GM21360 (cell line): ENCODE measurements at regions not wholly inside any gene's neighbourhood (a gene's known extent, or its start where the extent isn't known, plus 50 kb on each side); places are given as distances from the start of the nearest gene placed in this dataset.
"Not testable (repeated sequence)": the region's sequence is repeated elsewhere in the genome, so short reads cannot be mapped to it uniquely, and the experiment has no call there.

Experiments used
- ATAC-seq: cut with Tn5 transposase; IDR thresholded peaks from one replicate; pipeline ENCODE4 v1.9.1; 2021; ENCODE audit warnings: mild to moderate bottlenecking, moderate library complexity; ENCODE audit not compliant: unreplicated experiment

DNA sequence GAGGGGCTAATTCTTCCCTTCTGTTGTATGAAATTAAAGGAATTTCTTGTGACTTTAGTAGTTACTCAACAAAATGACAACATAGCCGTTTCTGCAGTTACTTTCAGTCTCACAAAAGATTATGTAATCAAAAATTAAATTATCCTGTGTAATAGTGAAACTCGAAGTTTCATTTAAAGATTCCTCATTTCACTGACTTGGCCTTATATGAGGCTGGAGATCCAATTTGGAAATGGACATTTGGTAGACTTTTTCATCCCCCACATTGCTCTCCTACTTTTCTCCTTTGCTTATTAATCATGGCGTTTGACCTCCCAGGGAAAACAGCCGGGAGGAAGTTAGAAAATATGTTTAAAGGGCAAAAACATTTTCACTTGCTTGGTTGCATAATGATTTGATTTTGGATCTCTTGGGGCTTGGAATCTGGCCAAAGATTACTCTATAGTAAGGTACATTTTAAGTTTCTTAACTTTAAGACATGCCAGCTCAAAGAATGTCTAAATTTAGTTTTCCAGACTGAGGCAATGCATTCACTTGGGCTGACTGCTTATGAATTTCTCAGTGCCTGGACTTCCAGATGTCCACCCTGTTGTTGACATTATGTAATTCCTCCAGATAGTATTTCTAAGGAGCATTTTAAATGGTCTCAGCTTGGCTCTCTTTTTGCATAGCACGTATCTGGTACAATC, 1364.9 kb upstream of the MIR17HG start:
- no peak for ATAC-seq

DNA sequence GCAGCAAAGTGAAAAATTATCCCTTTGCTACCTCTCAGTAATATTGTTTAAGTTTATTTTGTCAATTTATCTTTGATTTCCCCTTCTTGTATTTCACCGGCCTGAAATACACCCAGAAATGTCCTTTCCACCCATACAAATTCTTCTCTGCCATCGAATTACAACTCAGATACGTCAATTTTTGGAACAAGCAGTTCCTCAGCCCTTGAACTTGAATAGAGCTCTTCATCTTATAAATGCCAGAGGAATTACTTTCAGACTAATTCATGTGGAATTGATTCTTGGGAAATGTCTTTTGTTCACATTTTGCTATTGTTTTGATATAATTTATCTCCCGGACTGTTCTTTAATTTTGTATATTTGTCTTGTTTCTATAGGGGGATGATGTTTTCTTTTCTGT, 1359.3 kb upstream of the MIR17HG start:
- ATAC-seq: no peak

DNA sequence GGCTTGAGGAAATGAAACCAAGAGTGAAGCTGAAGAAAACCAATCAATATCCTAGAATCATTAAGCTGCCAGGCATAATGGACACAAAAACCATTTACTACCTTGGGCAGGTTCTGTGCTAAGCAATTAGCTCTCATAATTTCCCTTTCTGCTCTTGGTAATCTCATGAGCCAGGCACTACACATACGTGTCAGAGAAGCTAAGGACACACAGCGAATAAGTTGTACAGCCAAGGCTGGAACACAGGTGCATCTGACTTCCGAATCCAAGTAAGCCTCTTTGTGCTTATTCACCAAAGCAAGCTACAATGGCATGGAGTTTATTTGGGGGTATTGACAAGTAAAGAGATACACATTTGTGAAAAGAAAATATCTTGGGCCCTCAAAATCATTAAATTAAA, 1343.9 kb upstream of the MIR17HG start:
- ATAC-seq: no peak

- no peak for ATAC-seq
Observed at GRCh38 chr13:90008707-90009149, 1338.8 kb upstream of the MIR17HG start.

DNA sequence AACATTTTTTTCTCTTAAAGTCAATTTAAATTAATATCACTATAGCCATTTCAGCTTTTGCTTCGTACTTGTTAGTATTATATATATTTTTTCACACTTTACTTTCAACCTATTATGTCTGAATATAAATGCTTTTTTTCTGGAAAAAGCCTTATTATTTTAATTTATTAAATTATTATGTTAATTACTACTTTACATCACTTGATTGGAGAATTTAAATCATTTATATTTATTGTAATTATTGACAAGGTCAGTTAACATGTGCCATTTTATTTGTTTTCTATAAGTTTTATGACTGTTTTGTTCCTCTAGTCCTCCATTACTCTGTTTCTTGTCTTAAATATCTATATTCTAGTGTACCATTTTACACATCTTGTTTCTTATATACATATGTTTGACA, 1333.4 kb upstream of the MIR17HG start:
- ATAC-seq: no peak

DNA sequence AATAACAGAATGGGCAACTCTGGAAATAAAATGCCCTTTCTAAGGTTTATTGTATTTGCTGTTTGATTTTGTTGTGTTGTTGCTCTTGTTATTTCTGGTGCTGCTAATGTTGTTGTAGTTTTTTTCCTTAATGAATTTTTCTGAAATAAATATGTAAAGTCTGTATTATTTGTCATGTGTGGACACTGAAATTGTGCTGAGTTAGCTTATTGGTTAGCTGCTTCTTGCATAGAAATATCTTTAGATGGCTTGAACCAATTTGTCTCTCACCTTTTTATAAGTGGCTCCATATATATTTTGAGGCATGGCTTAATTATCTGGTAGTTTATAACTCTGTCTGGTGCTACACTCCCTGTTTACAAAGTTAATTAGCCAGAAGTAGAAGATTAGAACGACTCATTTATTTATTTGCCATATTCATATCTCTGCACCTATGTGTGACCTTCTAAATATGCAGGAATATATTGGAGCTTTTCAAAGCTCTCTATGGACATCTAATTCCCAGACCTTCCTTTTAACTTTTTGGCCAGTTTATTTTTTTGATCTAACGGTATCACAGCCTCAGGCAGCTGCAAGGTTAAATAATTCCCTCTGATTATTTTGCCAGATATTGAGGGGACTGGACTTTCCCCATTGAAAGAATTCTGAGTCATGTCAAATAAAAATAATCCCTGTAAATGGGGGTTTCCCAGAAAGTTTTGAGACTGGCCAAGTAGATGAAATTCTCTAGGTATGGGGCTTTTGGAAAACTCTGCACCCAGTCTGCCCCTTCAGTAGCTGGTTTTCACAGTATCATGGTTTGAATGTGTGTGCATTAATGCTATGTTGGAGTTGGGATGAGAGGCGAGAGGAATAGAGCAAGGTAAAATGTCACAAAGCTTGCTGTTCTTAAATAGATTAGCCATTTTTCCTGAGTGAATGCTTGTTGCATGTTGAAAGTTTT, 1331.7 kb upstream of the MIR17HG start:
- no peak for ATAC-seq

DNA sequence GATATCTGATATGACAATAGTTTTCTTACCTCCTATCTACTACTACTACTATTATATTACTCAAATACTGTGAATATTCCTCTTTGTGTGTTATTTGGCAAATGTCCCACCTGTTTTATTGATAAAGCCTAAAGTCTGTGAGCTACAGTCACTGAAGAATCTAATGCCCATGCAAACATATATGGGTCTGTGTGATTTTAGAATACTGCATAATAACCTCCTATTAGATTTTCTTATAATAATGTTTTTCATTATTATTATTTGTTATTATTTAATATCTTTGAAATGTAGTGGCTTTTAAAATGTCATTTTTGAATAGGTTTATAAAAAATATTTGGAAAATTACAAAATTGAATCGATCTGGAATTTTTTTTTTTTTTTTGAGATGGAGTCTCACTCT, 1330.8 kb upstream of the MIR17HG start:
- no peak for ATAC-seq

DNA sequence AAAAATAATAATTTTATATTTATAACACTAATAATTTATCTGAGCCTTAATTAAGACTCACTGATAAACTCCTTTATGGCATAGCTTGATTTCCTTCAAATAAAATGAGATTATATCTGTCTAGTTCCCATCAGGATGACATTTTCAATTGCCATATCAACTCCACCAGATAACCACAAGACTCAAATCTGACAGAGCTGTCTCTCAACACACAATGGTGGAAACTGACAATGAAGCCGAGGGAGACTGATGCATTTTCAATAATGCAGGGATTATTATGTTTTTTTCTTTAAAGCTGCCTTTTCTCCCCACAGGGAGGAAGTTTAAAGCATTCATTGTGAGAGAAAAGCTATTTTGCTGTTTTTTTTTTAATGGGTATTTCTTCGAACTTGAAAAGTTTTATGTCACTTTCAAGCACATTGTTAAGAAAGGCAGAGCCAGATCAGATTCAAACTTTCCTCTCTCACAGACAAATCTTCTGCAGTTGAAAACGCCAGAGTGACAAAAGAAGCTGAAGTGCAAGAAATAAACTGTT, 1326.9 kb upstream of the MIR17HG start:
- ATAC-seq: no peak

DNA sequence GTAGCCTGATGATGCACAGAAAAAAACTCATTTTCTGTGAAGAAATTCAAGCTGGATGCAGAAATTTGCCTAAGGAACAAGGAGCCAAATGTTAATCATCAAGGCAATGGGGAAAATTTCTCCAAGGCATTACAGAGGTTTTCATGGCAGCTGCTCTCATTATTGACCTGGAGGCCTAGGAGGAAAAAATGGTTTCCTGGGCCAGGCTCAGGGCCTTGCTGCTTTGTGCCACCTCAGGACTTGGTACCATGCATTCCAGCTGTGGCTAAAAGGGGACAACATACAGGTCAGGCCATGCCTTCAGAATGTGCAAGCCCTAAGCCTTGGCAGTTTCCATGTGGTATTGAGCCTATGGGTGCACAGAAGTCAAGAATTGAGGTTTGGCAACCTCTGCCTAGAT, 1320.1 kb upstream of the MIR17HG start:
- ATAC-seq: no peak

- ATAC-seq: no peak
Observed at GRCh38 chr13:90032313-90032712, 1315.2 kb upstream of the MIR17HG start.

DNA sequence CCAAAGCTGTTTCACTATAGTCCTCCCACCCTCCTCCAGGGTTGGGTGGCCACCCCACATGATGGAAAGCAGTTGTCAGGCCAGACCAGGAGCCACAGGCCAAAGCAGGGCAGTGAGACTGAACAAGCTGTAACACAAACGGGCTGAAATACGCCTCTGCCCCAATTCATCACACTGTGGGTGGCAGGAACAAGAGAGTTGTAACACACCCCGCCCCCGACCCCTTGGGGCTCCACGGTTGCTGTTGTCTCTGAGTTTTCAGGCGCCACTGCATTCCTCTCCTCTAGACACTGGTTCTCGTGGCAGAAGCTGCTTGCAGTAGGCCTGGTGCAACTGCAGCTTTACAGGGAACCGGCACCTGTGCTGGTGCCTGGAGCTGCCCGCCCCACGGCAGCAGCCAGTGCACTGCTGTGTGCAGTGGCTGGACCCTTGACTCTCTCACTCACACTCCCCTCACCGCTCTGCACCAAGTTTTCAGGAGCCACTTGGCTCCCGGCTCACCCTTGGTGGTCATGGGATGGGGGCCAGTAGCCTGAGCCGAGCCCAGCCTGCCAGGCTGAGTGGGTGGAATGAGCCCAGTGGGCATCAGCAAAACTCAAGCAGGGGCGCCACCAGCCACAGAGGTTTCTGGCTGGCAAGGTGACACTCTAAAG, 1314.5 kb upstream of the MIR17HG start:
- ATAC-seq: no peak

- ATAC-seq: no peak
Observed at GRCh38 chr13:90039516-90039915, 1308.0 kb upstream of the MIR17HG start.

DNA sequence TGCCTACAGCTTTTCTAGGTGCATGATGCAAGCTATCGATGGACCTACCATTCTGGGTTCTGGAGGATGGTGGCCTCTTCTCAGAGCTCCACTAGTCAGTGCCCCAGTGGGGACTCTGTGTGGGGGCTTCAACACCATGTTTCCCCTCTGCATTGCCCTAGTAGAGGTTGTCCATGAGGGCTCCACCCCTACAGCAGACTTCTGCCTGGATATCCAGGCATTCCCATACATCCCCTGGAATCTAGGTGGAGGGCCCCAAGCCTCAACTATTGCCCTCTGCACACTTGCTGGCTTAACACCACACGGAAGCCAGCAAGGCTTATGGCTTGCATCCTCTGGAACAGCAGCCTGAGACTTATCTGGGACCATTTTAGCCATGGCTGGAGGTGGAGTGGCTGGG, 1299.9 kb upstream of the MIR17HG start:
- ATAC-seq: no peak

DNA sequence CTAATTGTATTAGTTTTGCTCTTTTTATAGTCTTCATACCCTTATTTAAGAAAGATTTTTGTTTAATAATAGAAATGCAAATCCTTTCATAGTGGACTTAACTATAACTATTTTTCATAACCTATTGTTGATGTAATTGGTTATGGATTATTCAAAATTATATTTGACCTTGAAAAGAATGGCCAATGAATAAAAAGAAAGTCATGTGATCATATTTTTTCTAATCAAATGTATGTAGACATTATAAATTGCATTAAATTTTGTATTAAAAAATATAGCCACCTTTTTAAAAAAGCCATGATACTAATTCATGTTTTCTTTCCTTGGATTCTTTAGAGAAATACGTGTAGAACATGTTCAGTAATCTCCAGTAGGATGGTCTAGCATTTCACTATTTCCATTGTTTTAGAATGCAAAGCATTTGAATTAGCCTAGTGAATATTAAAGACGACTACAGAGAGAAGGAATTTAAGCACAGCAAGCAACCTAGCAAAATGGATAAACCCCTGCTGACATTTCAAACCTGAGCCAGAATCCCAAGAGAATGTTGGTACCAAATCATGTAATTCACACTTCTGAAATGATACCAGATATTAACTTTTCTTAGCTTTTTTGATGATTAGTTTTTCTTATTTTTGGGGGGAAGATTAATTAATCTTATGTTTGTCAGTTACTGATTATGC, 1297.4 kb upstream of the MIR17HG start:
- no peak for ATAC-seq

GRCh38 chr13:90055121-90055520, 1292.4 kb upstream of the MIR17HG start:
- no peak for ATAC-seq

- ATAC-seq: no peak
Observed at GRCh38 chr13:90055760-90056159, 1291.7 kb upstream of the MIR17HG start.

- ATAC-seq: not testable (repeated sequence)
Observed at GRCh38 chr13:90064226-90064625, 1283.3 kb upstream of the MIR17HG start.

DNA sequence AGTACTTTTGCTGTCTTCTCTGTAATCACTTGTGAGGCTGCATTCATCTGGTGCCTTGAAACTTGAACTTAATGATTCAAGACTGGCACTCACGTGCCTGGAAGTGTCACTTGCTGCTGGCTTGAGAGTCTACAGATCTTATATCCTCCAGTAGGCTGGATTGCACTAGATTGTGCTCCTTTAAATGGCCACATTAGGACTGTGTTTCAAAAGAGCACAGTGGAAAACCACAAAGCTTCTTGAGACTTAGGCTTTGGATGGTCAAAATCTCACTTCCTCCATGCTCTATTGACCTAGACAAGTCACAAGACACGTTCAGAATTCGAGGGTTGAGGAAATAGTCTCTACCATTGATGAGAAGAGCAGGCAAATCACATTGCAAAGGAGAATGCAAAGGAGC, 1278.8 kb upstream of the MIR17HG start:
- no peak for ATAC-seq

- no peak for ATAC-seq
Observed at GRCh38 chr13:90070362-90070761, 1277.1 kb upstream of the MIR17HG start.

- no peak for ATAC-seq
Observed at GRCh38 chr13:90070837-90071525, 1276.5 kb upstream of the MIR17HG start.
